ENCODE measurements at regions not wholly inside any gene's neighbourhood (a gene's known extent, or its start where the extent isn't known, plus 50 kb on each side); places are given as distances from the start of the nearest gene placed in this dataset.

GRCh38 chr22:40121461-40121860 lies 56.3 kb upstream of the TNRC6B start:
- Histone ChIP-seq H3K36me3 (ENCODE audit: control insufficient read depth in 2 of 2, extremely low read depth in 1 of 2, insufficient read depth in 2 of 2, low read length in 2 of 2) (no peaks in the 10 kb centered on the region), H3K4me1 (ENCODE audit: control insufficient read depth, extremely low read depth, insufficient read depth, low read length) (no peaks in the 10 kb centered on the region), H3K4me2 (ENCODE audit: control insufficient read depth, extremely low read depth, insufficient read depth, low read depth, low read length) (no peak overlapping the region), H3K4me3 (ENCODE audit: control insufficient read depth in 2 of 3, extremely low read depth in 1 of 3, insufficient read depth in 2 of 3, low read depth in 1 of 3, low read length in 3 of 3) (no peak overlapping the region), H3K9me3 (ENCODE audit: control insufficient read depth, low read depth, low read length) (no peaks in the 10 kb centered on the region), H3K9ac (ENCODE audit: control insufficient read depth, extremely low read depth, insufficient read depth, low read length) (no peak overlapping the region), H4K20me1 (ENCODE audit: control insufficient read depth, extremely low read depth, insufficient read depth, low read length) (no peaks in the 10 kb centered on the region), H3K27me3 (ENCODE audit: control insufficient read depth, extremely low read depth, insufficient read depth, low read length) (no peaks in the 10 kb centered on the region), H3K9me1 (ENCODE audit: control insufficient read depth, extremely low read depth, insufficient read depth, low read length) (no peaks in the 10 kb centered on the region), H3K79me2 (ENCODE audit: control insufficient read depth, insufficient read depth, low read length) (no peaks in the 10 kb centered on the region), H2AFZ (ENCODE audit: control insufficient read depth, low read length) (no peak overlapping the region), H3K27ac (ENCODE audit: control insufficient read depth, insufficient read depth, low read length) (no peak overlapping the region)
- no peak for FAIRE-seq
- dilution Hi-C loops (cut with MboI; ENCODE audit: extremely low pct_ligation_motif_present, low sequenced_read_pairs), result no loop called here
- no peak for DNase-seq (ENCODE audit: low read depth, low spot score)
- no peak for TF ChIP-seq EZH2 (IDR thresholded peaks at IDR 0.05; ENCODE audit: low read length)
- TF ChIP-seq, protein P1, sequence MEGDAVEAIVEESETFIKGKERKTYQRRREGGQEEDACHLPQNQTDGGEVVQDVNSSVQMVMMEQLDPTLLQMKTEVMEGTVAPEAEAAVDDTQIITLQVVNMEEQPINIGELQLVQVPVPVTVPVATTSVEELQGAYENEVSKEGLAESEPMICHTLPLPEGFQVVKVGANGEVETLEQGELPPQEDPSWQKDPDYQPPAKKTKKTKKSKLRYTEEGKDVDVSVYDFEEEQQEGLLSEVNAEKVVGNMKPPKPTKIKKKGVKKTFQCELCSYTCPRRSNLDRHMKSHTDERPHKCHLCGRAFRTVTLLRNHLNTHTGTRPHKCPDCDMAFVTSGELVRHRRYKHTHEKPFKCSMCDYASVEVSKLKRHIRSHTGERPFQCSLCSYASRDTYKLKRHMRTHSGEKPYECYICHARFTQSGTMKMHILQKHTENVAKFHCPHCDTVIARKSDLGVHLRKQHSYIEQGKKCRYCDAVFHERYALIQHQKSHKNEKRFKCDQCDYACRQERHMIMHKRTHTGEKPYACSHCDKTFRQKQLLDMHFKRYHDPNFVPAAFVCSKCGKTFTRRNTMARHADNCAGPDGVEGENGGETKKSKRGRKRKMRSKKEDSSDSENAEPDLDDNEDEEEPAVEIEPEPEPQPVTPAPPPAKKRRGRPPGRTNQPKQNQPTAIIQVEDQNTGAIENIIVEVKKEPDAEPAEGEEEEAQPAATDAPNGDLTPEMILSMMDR (optimal IDR thresholded peaks at IDR 0.05 in 1 of 3, IDR thresholded peaks at IDR 0.05 in 1 of 3, conservative IDR thresholded peaks at IDR 0.05 in 1 of 3; ENCODE audit: extremely low read depth in 1 of 3, insufficient read depth in 2 of 3, low read length in 3 of 3), result no peak

GRCh38 chr22:40122792-40123191 lies 54.9 kb upstream of the TNRC6B start:
- FAIRE-seq (no peak), DNase-seq (ENCODE audit: low read depth, low spot score) (no peak)
- Histone ChIP-seq H3K9ac (ENCODE audit: control insufficient read depth, extremely low read depth, insufficient read depth, low read length) (no peak overlapping the region), H3K79me2 (ENCODE audit: control insufficient read depth, insufficient read depth, low read length) (no peaks in the 10 kb centered on the region), H3K4me1 (ENCODE audit: control insufficient read depth, extremely low read depth, insufficient read depth, low read length) (no peaks in the 10 kb centered on the region), H4K20me1 (ENCODE audit: control insufficient read depth, extremely low read depth, insufficient read depth, low read length) (no peaks in the 10 kb centered on the region), H3K9me1 (ENCODE audit: control insufficient read depth, extremely low read depth, insufficient read depth, low read length) (no peaks in the 10 kb centered on the region), H3K36me3 (ENCODE audit: control insufficient read depth in 2 of 2, extremely low read depth in 1 of 2, insufficient read depth in 2 of 2, low read length in 2 of 2) (no peaks in the 10 kb centered on the region), H2AFZ (ENCODE audit: control insufficient read depth, low read length) (no peak overlapping the region), H3K4me3 (ENCODE audit: control insufficient read depth in 2 of 3, extremely low read depth in 1 of 3, insufficient read depth in 2 of 3, low read depth in 1 of 3, low read length in 3 of 3) (no peak overlapping the region), H3K9me3 (ENCODE audit: control insufficient read depth, low read depth, low read length) (no peaks in the 10 kb centered on the region), H3K4me2 (ENCODE audit: control insufficient read depth, extremely low read depth, insufficient read depth, low read depth, low read length) (no peak overlapping the region), H3K27me3 (ENCODE audit: control insufficient read depth, extremely low read depth, insufficient read depth, low read length) (no peaks in the 10 kb centered on the region), H3K27ac (ENCODE audit: control insufficient read depth, insufficient read depth, low read length) (no peak overlapping the region)
- TF ChIP-seq EZH2 (IDR thresholded peaks at IDR 0.05; ENCODE audit: low read length), result no peak
- TF ChIP-seq, protein P1 (optimal IDR thresholded peaks at IDR 0.05 in 1 of 3, IDR thresholded peaks at IDR 0.05 in 1 of 3, conservative IDR thresholded peaks at IDR 0.05 in 1 of 3; ENCODE audit: extremely low read depth in 1 of 3, insufficient read depth in 2 of 3, low read length in 3 of 3), result no peak
- dilution Hi-C loops (cut with MboI; ENCODE audit: extremely low pct_ligation_motif_present, low sequenced_read_pairs), result no loop called here

Measured in keratinocyte (primary cell).